ENCODE measurements at regions not wholly inside any gene's neighbourhood (a gene's known extent, or its start where the extent isn't known, plus 50 kb on each side); places are given as distances from the start of the nearest gene placed in this dataset.
A peak's percentile ranks its signal among the peaks of the same experiment; 100 is the strongest.
"Not testable (repeated sequence)": the region's sequence is repeated elsewhere in the genome, so short reads cannot be mapped to it uniquely, and the experiment has no call there.

DNA sequence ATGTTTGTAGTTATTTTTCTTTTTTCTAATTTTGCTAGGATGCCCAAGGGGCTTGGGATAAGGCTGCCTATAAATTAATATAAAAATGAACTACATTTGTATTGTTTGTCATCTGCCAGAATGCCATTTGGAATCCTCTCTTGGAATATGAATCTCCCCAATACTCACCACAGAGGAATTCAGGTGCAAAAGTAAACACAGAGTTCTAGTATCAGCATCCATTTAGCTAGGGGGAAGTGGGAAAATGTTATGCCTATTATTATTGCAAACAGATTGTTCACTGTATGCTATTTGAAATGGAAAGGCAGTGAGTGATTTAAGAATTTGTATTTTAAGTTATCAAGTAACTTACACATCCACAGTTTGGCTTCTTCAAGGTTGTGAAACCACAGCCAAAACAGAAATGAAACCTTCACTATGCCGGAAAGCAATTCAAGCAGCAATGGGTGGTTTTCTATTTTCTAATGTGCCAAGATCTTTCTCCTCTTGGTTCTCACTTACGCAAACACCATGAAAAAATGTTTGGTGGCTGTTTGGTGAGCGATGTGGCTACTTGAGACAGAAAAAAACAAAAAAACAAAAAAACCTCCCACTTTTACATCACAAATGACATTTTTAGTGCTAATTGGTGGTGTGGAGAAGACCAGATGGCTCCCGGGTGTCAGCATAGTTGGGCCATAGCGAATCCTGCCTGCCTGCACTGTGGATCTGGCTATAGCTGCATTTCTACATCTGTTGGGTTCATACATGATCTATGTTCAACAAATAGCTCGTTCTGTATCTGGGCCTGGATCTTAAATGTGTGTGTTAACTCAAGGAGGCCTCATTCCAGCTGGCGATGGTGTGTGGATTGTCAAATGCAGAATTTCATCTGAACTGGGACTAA is 200.8 kb upstream of the GIMD1 start:
- no peak overlapping the region for H3K9ac ChIP-seq
- H3K4me1 ChIP-seq, result no peaks in the 10 kb centered on the region
- no peak for DNase-seq (ENCODE audit: low spot score)
- no peaks in the 10 kb centered on the region for H3F3A ChIP-seq (ENCODE audit: low read depth)
- H3K36me3 ChIP-seq, result no peaks in the 10 kb centered on the region
- TF ChIP-seq EZH2phosphoT487 (IDR thresholded peaks at IDR 0.05) (no peak), EZH2 (IDR thresholded peaks at IDR 0.05) (no peak)
- TF ChIP-seq, protein P1, sequence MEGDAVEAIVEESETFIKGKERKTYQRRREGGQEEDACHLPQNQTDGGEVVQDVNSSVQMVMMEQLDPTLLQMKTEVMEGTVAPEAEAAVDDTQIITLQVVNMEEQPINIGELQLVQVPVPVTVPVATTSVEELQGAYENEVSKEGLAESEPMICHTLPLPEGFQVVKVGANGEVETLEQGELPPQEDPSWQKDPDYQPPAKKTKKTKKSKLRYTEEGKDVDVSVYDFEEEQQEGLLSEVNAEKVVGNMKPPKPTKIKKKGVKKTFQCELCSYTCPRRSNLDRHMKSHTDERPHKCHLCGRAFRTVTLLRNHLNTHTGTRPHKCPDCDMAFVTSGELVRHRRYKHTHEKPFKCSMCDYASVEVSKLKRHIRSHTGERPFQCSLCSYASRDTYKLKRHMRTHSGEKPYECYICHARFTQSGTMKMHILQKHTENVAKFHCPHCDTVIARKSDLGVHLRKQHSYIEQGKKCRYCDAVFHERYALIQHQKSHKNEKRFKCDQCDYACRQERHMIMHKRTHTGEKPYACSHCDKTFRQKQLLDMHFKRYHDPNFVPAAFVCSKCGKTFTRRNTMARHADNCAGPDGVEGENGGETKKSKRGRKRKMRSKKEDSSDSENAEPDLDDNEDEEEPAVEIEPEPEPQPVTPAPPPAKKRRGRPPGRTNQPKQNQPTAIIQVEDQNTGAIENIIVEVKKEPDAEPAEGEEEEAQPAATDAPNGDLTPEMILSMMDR (IDR thresholded peaks at IDR 0.05), result no peak
- H3K9me3 ChIP-seq (ENCODE audit: low read depth), result no peaks in the 10 kb centered on the region
- H4K20me1 ChIP-seq (ENCODE audit: low read depth), result no peaks in the 10 kb centered on the region
- H3K27me3 ChIP-seq, result no peaks in the 10 kb centered on the region
- H3K27ac ChIP-seq, result no peak overlapping the region
- H3K4me1 Mint-ChIP-seq, result no peaks in the 10 kb centered on the region
- no peaks in the 10 kb centered on the region for H3K9me3 Mint-ChIP-seq
- no peak overlapping the region for H3K4me2 ChIP-seq
- H3K27ac Mint-ChIP-seq, result peak overlapping the region; percentile 6
- no peak overlapping the region for H2AFZ ChIP-seq (replicated peaks)
- H3K79me2 ChIP-seq (ENCODE audit: low read depth), result no peaks in the 10 kb centered on the region
- H3K36me3 Mint-ChIP-seq, result no peaks in the 10 kb centered on the region
- H3K4me3 ChIP-seq, result no peak overlapping the region
- no peak overlapping the region for H3K4me3 Mint-ChIP-seq
- peaks cover 3% of the 10 kb centered on the region for H3K27me3 Mint-ChIP-seq (ENCODE audit: insufficient read depth, low read depth)

DNA sequence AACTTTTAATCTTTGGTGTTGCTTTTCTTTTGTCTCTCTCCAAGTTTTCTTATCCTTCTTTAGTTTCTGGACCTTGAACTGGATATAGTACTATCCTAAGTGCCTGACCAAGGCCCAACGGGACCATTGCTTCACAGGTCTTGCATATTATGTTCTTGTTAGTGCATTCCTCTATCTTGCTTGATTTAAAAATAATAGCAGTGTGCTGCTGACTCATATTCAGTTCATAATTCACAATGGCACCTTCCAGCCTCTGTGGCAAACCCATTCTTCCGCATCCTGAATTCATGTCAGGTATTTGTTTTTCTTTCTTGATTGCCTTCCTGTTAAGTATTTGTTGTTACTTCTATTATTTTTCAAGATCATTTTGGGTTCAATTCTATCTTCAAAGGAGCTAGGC is 197.1 kb upstream of the GIMD1 start:
- H3K9ac ChIP-seq, result no peak overlapping the region
- no peaks in the 10 kb centered on the region for H3K36me3 Mint-ChIP-seq
- no peak overlapping the region for H3K4me3 Mint-ChIP-seq

DNA sequence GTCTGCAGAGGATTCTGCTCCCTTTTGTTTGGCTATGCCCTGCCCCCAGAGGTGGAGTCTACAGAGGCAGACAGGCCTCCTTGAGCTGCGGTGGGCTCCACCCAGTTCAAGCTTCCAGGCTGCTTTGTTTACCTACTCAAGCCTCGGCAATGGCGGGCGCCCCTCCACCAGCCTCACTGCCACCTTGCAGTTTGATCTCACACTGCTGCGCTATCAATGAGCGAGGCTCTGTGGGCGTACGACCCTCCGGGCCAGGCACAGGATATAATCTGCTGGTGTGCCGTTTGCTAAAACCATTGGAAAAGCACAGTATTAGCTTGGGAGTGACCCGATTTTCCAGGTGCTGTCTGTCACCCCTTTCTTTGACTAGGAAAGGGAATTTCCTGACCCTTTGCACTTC is 195.1 kb upstream of the GIMD1 start:
- H3K79me2 ChIP-seq (ENCODE audit: low read depth); H3K36me3 Mint-ChIP-seq; H3K27ac Mint-ChIP-seq; H2AFZ ChIP-seq (replicated peaks); H3K36me3 ChIP-seq; H3K4me1 ChIP-seq; H3K4me2 ChIP-seq; H3F3A ChIP-seq (ENCODE audit: low read depth); DNase-seq (ENCODE audit: low spot score); H3K27me3 Mint-ChIP-seq (ENCODE audit: insufficient read depth, low read depth); H3K4me3 Mint-ChIP-seq; H3K27ac ChIP-seq; H4K20me1 ChIP-seq (ENCODE audit: low read depth); H3K9me3 ChIP-seq (ENCODE audit: low read depth); H3K4me1 Mint-ChIP-seq; H3K27me3 ChIP-seq; H3K4me3 ChIP-seq; H3K9ac ChIP-seq: not testable (repeated sequence)
- H3K9me3 Mint-ChIP-seq, result peaks cover 16% of the 10 kb centered on the region

More for the DNA sequence above, 197.1 kb upstream of the GIMD1 start:
- Histone ChIP-seq H2AFZ (replicated peaks) (no peak overlapping the region), H3K4me2 (no peak overlapping the region), H3K27ac (no peak overlapping the region), H4K20me1 (ENCODE audit: low read depth) (no peaks in the 10 kb centered on the region), H3K36me3 (no peaks in the 10 kb centered on the region), H3K27me3 (no peaks in the 10 kb centered on the region), H3K4me1 (no peaks in the 10 kb centered on the region), H3F3A (ENCODE audit: low read depth) (no peaks in the 10 kb centered on the region), H3K79me2 (ENCODE audit: low read depth) (no peaks in the 10 kb centered on the region), H3K4me3 (no peak overlapping the region), H3K9me3 (ENCODE audit: low read depth) (no peaks in the 10 kb centered on the region)
- no peak for DNase-seq (ENCODE audit: low spot score)
- TF ChIP-seq EZH2phosphoT487 (IDR thresholded peaks at IDR 0.05) (no peak), EZH2 (IDR thresholded peaks at IDR 0.05) (no peak)
- TF ChIP-seq, protein P1 (IDR thresholded peaks at IDR 0.05), result no peak
- H3K27ac Mint-ChIP-seq, result no peak overlapping the region
- H3K27me3 Mint-ChIP-seq (ENCODE audit: insufficient read depth, low read depth), result peaks cover 3% of the 10 kb centered on the region
- no peaks in the 10 kb centered on the region for H3K4me1 Mint-ChIP-seq
- H3K9me3 Mint-ChIP-seq, result peaks cover 9% of the 10 kb centered on the region

DNA sequence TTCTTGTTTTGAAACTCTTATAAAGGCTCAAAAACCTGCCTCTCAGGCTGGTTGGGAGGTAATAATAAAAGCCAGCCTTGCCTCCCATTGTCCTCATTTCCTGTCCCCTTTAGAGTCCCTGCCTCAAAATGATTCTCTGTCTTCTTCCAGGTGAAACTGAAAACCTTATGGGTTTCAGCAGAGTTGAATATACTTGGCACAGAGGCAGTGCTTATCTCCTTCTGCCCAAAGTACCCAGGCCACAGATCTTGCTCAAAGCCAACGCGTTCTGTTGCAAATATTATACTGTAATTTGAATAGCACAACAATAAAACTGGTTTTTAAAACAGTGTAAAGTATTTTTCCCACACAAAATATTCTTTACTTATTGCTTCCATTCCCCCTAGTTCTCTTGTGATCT is 183.1 kb upstream of the GIMD1 start:
- no peak overlapping the region for H3K4me2 ChIP-seq
- H3F3A ChIP-seq (ENCODE audit: low read depth), result no peaks in the 10 kb centered on the region
- no peaks in the 10 kb centered on the region for H4K20me1 ChIP-seq (ENCODE audit: low read depth)
- no peaks in the 10 kb centered on the region for H3K4me1 ChIP-seq
- no peak overlapping the region for H3K27ac Mint-ChIP-seq
- H3K4me1 Mint-ChIP-seq, result no peaks in the 10 kb centered on the region
- no peak for DNase-seq (ENCODE audit: low spot score)
- no peak overlapping the region for H3K27ac ChIP-seq
- no peak overlapping the region for H3K4me3 Mint-ChIP-seq
- H3K9me3 ChIP-seq (ENCODE audit: low read depth), result no peaks in the 10 kb centered on the region
- H3K27me3 ChIP-seq, result no peaks in the 10 kb centered on the region
- no peaks in the 10 kb centered on the region for H3K36me3 ChIP-seq
- peaks cover 3% of the 10 kb centered on the region for H3K27me3 Mint-ChIP-seq (ENCODE audit: insufficient read depth, low read depth)
- no peaks in the 10 kb centered on the region for H3K79me2 ChIP-seq (ENCODE audit: low read depth)
- TF ChIP-seq EZH2phosphoT487 (IDR thresholded peaks at IDR 0.05) (no peak), EZH2 (IDR thresholded peaks at IDR 0.05) (no peak)
- TF ChIP-seq, protein P1 (IDR thresholded peaks at IDR 0.05), result no peak
- H3K9me3 Mint-ChIP-seq, result no peaks in the 10 kb centered on the region
- H2AFZ ChIP-seq (replicated peaks), result no peak overlapping the region
- H3K4me3 ChIP-seq, result no peak overlapping the region
- H3K9ac ChIP-seq, result no peak overlapping the region
- no peaks in the 10 kb centered on the region for H3K36me3 Mint-ChIP-seq

Data from neural progenitor cell (in vitro differentiated cells).